ENCODE measurements at regions not wholly inside any gene's neighbourhood (a gene's known extent, or its start where the extent isn't known, plus 50 kb on each side); places are given as distances from the start of the nearest gene placed in this dataset.

DNA sequence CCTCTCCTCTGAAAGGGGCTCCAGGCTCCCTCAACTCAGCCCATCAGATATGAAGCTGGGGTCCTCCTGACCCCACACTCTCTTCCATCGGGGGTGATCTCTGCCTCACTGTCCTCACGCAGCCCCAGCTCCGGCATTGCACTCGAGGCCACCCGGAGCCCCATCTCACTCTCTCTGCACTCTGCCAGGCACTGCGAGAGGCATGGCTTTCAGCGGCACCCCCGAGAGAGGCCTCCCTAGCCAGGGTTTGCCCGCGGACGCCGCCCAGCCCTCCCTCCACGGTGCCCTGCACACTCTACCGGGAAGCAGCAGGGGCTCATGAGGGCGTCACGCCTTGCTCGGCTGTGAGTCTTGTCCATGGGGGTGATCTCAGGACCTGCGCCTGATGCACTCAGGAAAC is 436.2 kb downstream of the BRD1 start:
- Histone ChIP-seq H3K4me2 (ENCODE audit: low read length) (no peak overlapping the region), H3K9me3 (ENCODE audit: control insufficient read depth in 1 of 2, insufficient read depth in 1 of 2, low read depth in 1 of 2, low read length in 2 of 2) (peaks cover 0 to 10% of the 10 kb centered on the region in 2 experiments; a peak in 2 of 4 replicates), H3K27me3 (ENCODE audit: insufficient read depth, low read length) (no peaks in the 10 kb centered on the region), H3K79me2 (ENCODE audit: insufficient read depth, low read length) (no peaks in the 10 kb centered on the region), H3K36me3 (ENCODE audit: control insufficient read depth in 1 of 2, insufficient read depth in 2 of 2, low read length in 2 of 2) (no peaks in the 10 kb centered on the region), H3K4me3 (replicated peaks in 1 of 2; ENCODE audit: low read depth in 1 of 2, low read length in 2 of 2) (no peak overlapping the region), H3K4me1 (ENCODE audit: control insufficient read depth in 1 of 2, insufficient read depth in 2 of 2, low read length in 2 of 2) (peaks cover 0 to 5% of the 10 kb centered on the region in 2 experiments; a peak in 2 of 4 replicates), H3K27ac (ENCODE audit: low read depth, low read length) (no peak overlapping the region), H3K9ac (ENCODE audit: low read length) (no peak overlapping the region), H2AFZ (ENCODE audit: low read depth, low read length, poor library complexity, severe bottlenecking) (no peak overlapping the region), H3K9me2 (ENCODE audit: insufficient read depth) (no peaks in the 10 kb centered on the region), H4K20me1 (ENCODE audit: insufficient read depth) (no peaks in the 10 kb centered on the region)
- ChIA-PET CTCF (no interaction called here), RAD21 (ENCODE audit: low non-redundant PET in 1 of 2, low total read pairs in 2 of 2, uncharacterized antibody in 2 of 2, unreplicated experiment in 2 of 2) (no interaction called here), POLR2A (no interaction called here)
- intact Hi-C loops (cut with micrococcal nuclease), result no loop called here
- no TSS peak for BruUV-seq (replicated peaks)
- TF ChIP-seq, protein P1, sequence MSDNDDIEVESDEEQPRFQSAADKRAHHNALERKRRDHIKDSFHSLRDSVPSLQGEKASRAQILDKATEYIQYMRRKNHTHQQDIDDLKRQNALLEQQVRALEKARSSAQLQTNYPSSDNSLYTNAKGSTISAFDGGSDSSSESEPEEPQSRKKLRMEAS (IDR thresholded peaks at IDR 0.05), result no peak
- DNase-seq (ENCODE audit: low read depth, low spot score) (no peak), ATAC-seq (no peak)

DNA sequence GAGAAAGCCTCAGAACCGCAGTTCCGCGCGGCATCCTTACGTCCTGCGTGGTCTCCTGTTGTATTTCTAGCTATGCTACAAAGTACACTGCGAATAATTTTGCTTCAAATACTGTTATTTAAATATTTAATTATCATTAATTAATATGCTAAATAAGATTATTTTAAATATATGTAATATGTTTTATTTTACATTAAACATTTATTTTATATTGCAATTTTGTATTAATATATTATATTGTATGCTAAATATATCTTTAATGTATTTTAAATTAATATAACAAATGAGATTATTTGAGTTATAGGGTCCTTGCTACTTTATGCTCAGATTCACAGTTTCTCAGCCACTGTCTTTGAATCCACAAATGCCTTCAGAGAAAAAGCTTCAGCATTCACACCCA is 436.7 kb downstream of the BRD1 start:
- Histone ChIP-seq H2AFZ (ENCODE audit: low read depth, low read length, poor library complexity, severe bottlenecking) (no peak overlapping the region), H3K79me2 (ENCODE audit: insufficient read depth, low read length) (no peaks in the 10 kb centered on the region), H3K27ac (ENCODE audit: low read depth, low read length) (no peak overlapping the region), H3K9ac (ENCODE audit: low read length) (no peak overlapping the region), H3K9me2 (ENCODE audit: insufficient read depth) (no peaks in the 10 kb centered on the region), H4K20me1 (ENCODE audit: insufficient read depth) (no peaks in the 10 kb centered on the region), H3K27me3 (ENCODE audit: insufficient read depth, low read length) (no peaks in the 10 kb centered on the region), H3K4me3 (replicated peaks in 1 of 2; ENCODE audit: low read depth in 1 of 2, low read length in 2 of 2) (no peak overlapping the region), H3K36me3 (ENCODE audit: control insufficient read depth in 1 of 2, insufficient read depth in 2 of 2, low read length in 2 of 2) (no peaks in the 10 kb centered on the region), H3K4me1 (ENCODE audit: control insufficient read depth in 1 of 2, insufficient read depth in 2 of 2, low read length in 2 of 2) (peaks cover 0 to 5% of the 10 kb centered on the region in 2 experiments; a peak in 2 of 4 replicates), H3K9me3 (ENCODE audit: control insufficient read depth in 1 of 2, insufficient read depth in 1 of 2, low read depth in 1 of 2, low read length in 2 of 2) (peaks cover 0 to 10% of the 10 kb centered on the region in 2 experiments; a peak in 2 of 4 replicates), H3K4me2 (ENCODE audit: low read length) (no peak overlapping the region)
- BruUV-seq (replicated peaks), result no TSS peak
- ChIA-PET RAD21 (ENCODE audit: low non-redundant PET in 1 of 2, low total read pairs in 2 of 2, uncharacterized antibody in 2 of 2, unreplicated experiment in 2 of 2) (no interaction called here), POLR2A (no interaction called here), CTCF (no interaction called here)
- intact Hi-C loops (cut with micrococcal nuclease), result no loop called here
- DNase-seq (ENCODE audit: low read depth, low spot score), result no peak
- TF ChIP-seq EZH2 (IDR thresholded peaks at IDR 0.05) (no peak), POLR2AphosphoS5 (IDR thresholded peaks at IDR 0.05; ENCODE audit: low read depth, low read length) (no peak), SIN3A (IDR thresholded peaks at IDR 0.05; ENCODE audit: low read depth) (no peak), EGR1 (IDR thresholded peaks at IDR 0.05; ENCODE audit: low read depth) (no peak), SP1 (IDR thresholded peaks at IDR 0.05; ENCODE audit: low read depth) (no peak), SRF (IDR thresholded peaks at IDR 0.05; ENCODE audit: low read depth) (no peak)
- ATAC-seq, result no peak
